H1 (cell line): ENCODE measurements at regions not wholly inside any gene's neighbourhood (a gene's known extent, or its start where the extent isn't known, plus 50 kb on each side); places are given as distances from the start of the nearest gene placed in this dataset.

Source experiments
- HDAC6 ChIP-seq: IDR thresholded peaks from one replicate; pipeline ENCODE4 v1.7.1; 2012; ENCODE audit warnings: low read depth, mild to moderate bottlenecking, inconsistent platforms, low read length, moderate library complexity
- JUND ChIP-seq: IDR thresholded peaks from 2 replicates; pipeline ENCODE4 v1.6.1; 2011; ENCODE audit warnings: mild to moderate bottlenecking, improper control_type of control experiment, low read length
- PHF8 ChIP-seq: fragments of 200-600 bp; sonication (generic); conservative IDR thresholded peaks from 2 replicates; pipeline ENCODE4 v1.7.1; 2012; ENCODE audit warnings: low read depth, mild to moderate bottlenecking, inconsistent platforms, low read length, moderate library complexity
- RBBP5 ChIP-seq: IDR thresholded peaks from 2 replicates; pipeline ENCODE4 v1.7.1; 2012; ENCODE audit warnings: low read depth, mild to moderate bottlenecking, inconsistent platforms, low read length, moderate library complexity, borderline replicate concordance
- SRF ChIP-seq: IDR thresholded peaks from 2 replicates; pipeline ENCODE4 v1.6.1; 2011; ENCODE audit warnings: mild to moderate bottlenecking, low read depth, low read length, moderate library complexity
- TAF1 ChIP-seq: IDR thresholded peaks from 2 replicates; pipeline ENCODE4 v1.6.1; 2011; ENCODE audit warnings: mild to moderate bottlenecking, low read depth, low read length
- TBP ChIP-seq: IDR thresholded peaks from 2 replicates; pipeline ENCODE4 v1.6.1; 2011; ENCODE audit warnings: low read depth, low read length, improper control_type of control experiment

DNA sequence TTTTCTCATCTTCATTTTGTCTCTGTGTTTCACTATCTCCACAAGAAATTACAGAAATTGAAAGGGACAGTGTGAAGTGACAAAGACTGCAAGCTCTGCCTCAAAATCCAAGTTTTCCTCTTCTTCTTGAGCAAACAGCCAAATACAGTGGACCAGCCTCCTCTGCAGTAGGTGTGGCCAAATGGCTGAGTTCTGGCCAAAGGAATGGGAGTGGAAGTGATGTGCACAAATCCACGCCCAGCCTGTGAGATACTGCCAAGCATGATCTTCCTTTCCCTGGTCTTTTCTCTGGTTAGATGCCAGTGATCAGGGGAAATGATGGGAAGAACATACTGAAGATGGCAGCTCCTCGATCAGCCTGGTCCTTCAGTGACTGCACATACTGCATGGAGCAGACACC lies 111.0 kb upstream of the CPNE4 start (continued):
- TF ChIP-seq JUND (no peak), SRF (no peak), RBBP5 (no peak), HDAC6 (no peak), TAF1 (no peak), PHF8 (no peak), TBP (no peak)
